HG03469 (cell line): ENCODE measurements at regions not wholly inside any gene's neighbourhood (a gene's known extent, or its start where the extent isn't known, plus 50 kb on each side); places are given as distances from the start of the nearest gene placed in this dataset.

Source experiments
- ATAC-seq: cut with Tn5 transposase; IDR thresholded peaks from one replicate; pipeline ENCODE4 v1.9.1; 2021; ENCODE audit warnings: mild to moderate bottlenecking, moderate library complexity, moderate number of reproducible peaks; ENCODE audit not compliant: unreplicated experiment

- ATAC-seq, result no peak
These were observed 321.1 kb downstream of the STIM2 start for GRCh38 chr4:27181693-27182092.

DNA sequence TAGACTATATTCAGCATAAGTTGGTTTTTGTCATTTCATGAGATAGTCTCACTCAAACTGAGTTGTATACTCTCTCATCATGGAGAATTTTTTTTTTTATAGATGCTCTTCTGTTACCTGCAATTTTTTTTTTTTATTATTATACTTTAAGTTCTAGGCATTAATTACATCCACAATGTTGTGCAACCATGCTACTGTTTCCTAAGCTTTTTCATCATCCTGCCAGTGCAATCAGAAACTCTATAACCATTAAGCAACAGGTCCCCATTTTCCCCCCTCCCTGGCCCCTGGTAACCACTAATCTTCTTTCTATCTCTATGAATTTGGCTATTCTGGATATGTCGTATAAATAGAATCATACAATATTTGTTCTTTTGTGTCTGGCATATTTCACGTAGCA, 321.6 kb downstream of the STIM2 start:
- no peak for ATAC-seq

DNA sequence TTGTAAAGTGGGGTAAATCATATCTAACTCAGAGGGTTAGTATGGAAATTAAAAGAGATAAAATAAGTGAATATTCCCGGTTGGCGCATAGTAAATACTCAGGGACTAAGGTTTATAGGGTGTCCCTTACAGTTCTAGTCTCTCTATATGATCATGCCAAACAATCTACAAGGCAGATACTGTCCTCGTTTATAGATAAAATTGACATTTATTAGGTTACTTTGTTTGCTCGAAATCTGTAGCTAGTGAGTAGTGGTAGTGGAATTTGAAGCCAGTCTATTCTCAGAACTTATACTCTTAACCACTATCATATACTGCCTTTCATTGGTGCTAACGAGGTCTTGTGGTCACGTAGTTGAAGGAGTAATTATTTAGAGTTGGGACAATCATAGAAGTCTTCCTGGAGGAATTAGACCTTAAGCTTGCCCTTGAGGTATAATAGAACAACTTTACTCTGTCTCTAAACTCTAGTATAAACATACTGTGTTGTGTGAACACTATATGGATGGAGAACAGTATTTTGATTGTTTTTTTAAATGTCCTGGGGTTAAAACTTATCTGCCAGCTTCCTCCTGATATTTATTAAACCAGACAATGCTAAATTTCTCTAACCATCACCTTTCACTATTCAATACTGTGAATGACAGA, 324.0 kb downstream of the STIM2 start:
- no peak for ATAC-seq

GRCh38 chr4:27186710-27187109, 326.1 kb downstream of the STIM2 start:
- ATAC-seq, result no peak

DNA sequence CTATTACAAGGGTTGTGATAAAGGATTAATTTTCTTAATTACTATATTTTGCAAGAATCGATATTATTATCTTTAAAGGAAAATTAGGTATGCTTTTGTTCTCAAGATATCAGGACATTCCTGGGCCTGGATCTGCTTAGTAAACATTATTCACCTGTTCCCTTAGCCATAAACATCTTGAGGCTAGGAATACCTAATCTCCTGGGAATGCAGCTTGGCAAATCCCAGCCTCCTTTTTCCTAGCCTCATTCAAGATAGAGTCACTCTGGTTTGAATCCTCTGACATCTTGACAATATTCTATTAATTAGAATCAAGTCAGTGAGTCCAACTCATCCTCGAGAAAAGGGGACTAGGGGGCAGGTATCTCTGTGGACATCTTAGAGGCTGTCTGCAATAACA, 327.1 kb downstream of the STIM2 start:
- ATAC-seq, result no peak

DNA sequence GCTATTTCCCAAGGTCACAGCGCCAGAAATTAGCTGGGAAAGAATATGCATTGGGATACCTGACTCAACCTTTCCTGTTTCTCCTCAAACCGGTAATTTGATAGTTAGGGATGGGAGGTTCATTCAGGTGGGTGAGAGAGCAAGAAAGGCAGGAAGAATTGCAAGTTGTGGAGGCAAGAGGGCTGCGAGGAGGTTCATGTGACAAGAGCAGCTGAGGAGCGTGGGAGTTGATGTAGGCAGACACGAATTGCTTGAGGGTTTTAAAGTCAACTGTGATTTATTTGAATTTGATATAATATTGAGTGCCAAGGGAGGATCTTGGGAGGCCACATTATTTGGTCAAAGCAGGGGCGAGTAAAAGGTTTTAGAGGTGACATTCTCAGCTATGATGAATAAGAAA, 329.0 kb downstream of the STIM2 start:
- no peak for ATAC-seq

DNA sequence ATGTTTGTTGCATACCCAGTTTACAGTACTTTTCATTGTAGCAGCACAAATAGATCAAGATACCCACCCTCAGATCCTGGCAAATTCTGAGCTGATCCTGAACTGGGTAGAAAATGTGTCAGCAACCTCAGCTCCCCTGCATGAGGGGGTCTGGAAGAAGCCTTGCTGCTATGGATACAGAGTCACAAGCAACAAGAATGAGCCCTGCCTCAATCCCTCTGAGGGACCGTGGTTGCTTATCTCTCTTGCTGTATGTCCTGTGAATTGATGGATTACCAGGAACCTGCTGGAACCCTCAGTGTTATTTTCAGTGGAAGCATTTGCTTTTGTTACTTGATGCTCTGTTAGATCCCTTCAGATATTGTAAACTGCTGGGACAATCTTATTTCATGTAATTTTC, 331.0 kb downstream of the STIM2 start:
- ATAC-seq, result no peak

DNA sequence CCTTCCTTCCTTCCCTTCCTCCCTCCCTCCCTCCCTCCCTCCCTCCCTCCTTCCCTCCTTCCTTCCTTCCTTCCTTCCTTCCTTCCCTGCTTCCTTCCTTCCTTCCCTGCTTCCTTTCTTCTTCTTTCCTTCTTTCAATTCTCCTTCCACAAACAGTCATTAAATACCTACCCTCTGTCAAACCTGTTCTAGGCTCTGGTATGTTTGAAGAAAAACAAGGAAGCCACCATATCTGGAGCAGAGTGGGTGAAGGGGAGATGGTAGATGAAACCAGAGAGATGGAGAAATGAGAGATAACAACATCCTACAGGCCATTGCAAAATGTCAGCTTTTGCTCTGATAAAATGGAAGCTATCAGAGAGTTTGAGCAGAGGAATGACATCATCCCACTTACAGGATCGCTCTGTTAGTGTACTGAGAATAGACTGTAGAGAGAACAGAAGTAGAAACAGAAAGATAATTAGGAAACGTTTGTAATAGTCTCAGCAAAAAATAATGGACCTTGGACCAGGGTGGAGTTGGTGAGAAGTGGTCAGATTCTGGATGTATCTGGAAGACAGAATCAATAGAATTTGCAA, 334.0 kb downstream of the STIM2 start:
- no peak for ATAC-seq

- no peak for ATAC-seq
These were observed 337.6 kb downstream of the STIM2 start for GRCh38 chr4:27198246-27198645.

DNA sequence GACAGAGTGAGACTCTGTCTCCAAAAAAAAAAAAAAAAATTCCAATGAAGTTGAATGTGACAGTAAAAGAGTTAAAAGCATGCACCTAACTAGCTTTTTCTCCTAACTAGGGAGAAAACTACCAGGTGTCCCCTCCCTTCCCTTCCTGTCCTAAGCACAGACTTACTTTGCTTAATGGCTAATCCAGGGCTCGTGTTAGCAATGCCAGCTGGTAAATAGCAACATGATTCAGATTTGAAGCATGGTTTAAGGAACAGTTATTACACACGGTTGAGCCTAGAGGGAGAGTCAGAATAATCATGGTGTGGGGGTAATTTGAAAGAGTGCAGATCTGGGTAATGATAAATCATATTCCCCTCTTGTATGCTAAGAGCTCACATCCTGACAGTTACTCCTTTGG, 338.3 kb downstream of the STIM2 start:
- ATAC-seq, result no peak

DNA sequence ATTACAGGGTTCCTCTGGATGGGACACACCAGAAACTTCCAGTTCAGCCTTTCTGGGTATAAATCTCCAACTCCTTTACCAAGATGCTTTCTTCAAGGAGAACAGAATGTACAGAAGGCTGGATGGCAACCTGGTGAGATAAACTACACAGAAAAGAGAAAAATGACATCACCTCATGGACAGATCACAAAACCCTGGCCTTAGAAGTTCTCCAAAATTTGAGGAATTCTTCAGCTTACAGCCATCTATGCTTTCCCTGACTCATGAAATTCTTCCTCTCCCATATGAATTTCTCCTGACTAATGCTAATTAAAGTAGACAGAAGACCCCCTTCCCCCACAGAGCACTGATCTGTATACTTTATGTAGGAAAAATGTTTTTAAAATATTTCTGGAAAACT, 345.4 kb downstream of the STIM2 start:
- no peak for ATAC-seq

DNA sequence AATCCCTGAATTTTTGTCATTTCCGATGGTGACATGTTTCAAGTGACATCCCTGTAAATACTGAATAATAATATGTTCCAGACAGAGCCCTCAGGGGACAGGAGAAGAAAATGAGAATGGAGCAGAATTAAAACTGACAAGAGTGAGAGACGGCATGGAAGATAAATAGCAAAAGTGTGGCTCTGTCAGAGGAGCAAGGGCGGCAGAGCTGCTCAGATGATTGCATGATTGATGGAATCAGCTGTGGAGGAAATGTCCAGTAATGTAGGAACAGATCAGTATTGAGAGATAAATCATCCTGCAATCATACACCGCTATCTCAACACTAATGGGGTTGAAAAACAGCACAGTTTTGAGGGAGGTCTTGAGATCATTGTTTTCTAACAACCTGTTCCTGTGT, 350.3 kb downstream of the STIM2 start:
- no peak for ATAC-seq

DNA sequence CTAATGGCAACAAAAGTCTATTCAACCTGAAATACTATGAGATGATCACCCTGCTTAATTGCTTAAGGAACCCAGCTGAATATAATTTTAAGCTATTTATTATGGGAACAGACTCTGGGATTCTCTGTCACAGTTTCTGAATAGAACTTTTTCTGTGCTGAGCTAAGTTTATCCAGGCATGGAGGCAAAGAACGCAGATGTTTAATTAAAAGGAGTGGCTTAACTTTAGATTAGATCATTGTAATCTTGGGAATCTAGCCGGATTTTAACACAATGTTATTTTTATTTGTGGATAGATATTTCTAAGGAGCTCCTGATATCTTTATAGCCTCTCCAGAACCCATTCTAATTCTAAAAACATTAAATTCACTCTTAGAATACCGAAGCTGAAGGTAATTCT, 353.4 kb downstream of the STIM2 start:
- ATAC-seq, result no peak

DNA sequence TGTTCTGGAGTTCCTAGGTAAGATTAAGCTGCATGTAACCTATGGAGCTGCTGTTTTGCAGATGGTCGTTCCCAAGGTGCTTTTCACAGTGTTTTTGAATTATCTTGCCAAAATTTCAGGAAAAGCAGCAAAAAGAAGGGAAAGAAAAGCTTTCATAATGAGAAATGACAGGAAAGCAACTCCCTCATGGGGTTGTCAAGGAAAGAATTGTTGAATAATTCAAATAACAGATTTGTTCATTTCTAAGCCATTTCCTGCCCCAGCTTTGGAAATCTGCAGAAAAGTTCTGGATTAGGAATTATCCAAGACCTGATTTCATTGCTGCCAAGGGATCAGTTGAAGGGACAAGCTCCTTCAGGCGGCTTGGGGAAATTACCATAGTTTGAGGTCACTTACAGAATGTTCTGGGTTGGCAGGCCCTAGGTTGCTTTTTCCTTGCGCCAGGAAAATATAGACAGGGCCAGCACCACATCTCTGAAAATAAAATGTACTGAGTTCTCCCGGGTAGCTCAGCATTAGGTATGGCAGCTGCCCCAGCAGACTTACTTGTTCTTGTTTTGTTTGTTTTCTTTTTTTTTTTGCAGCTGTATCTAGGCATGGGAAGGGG, 354.7 kb downstream of the STIM2 start:
- ATAC-seq, result no peak

- no peak for ATAC-seq
These were observed 356.7 kb downstream of the STIM2 start for GRCh38 chr4:27217261-27217769.

GRCh38 chr4:27218013-27218412, 357.4 kb downstream of the STIM2 start:
- no peak for ATAC-seq

- ATAC-seq, result no peak
These were observed 362.7 kb downstream of the STIM2 start for GRCh38 chr4:27223326-27223725.

DNA sequence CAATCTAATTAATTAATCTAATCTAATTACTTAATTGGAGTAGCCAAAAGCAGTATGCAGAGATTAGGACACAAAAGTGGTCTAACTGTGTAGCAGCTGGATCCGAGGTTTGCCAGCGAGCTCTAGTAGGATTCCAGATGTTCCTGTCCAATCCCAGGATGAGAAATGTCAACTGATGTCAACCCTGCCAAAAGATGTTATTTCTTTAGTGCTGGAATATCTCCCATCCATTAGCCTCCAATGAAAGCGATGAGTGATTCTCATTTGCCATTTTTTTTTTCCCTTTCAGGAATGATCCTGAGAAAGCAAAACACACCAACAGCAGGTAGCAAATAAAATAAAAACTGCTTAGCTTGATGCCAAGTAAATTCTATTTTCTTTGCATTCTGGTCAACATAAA, 372.9 kb downstream of the STIM2 start:
- no peak for ATAC-seq

DNA sequence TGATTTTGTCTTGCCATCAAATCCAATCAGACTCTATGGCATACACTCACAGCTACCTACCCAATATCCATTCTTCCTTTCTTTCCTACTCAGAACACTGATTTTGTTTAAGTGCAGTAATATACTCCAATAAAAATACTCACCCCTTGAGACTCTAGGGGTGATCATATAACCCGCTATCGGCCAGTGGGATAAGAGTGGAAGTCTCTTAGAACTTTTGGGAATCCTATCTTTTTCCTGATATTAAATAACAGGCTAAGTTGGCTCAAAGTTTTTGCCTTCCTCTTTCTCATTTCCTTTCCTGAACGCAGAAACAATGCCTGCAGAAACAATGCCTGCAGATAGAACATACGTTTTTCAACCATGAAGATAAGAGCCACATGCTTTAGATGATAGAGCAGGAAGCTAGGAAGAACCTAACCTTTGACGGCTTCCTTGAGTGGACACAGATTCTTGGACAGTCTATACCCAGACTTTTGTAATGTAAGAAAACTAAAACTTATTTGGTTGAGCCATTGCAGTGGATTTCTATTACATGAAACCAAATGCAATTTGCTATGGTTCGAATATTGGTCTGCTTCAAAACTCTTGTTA, 373.8 kb downstream of the STIM2 start:
- no peak for ATAC-seq

- ATAC-seq, result no peak
These were observed 379.0 kb downstream of the STIM2 start for GRCh38 chr4:27239641-27240040.

DNA sequence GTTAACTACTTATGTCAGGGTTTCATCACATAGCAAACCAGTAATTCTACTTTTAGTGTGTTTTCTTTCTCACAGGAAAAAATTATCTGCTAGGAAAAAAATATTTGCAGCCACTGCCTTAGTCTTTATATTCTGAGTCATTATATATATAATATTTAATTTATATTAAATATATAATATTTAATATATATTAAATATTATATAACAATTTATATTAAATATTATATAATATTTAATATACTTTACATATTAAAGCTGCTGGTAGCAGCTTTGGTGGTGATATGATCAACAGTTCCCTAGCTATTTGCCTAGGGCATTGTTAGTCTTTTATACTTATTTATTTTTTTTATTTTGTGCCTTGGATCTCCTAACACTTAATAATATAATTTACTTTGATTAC, 381.6 kb downstream of the STIM2 start:
- ATAC-seq, result no peak

- no peak for ATAC-seq
These were observed 384.6 kb downstream of the STIM2 start for GRCh38 chr4:27245216-27245615.
